Heart right ventricle (tissue), 16 donors: ENCODE measurements at regions not wholly inside any gene's neighbourhood (a gene's known extent, or its start where the extent isn't known, plus 50 kb on each side); places are given as distances from the start of the nearest gene placed in this dataset.

ENCODE experiments used
- ATAC-seq, 8 donors: fragments of 200-7000 bp; cut with Tn5 transposase; one replicate each; pipeline ENCODE4 v1.9.1; 2020; ENCODE audit warnings: mild to moderate bottlenecking in 8 of 8, moderate library complexity in 8 of 8, moderate number of reproducible peaks in 1 of 8
- DNase-seq, 2 donors: peaks; one replicate each; pipeline ENCODE4 v3.0.0-alpha.2; 2020
- H3K27ac ChIP-seq, 10 donors: fragments of 200-600 bp; sonication (generic) in 2 of 10; one replicate each; pipeline versions ENCODE4 v1.5.0 to v1.8.0; 2020 to 2022; ENCODE audit warnings: mild to moderate bottlenecking in 3 of 10
- H3K27me3 ChIP-seq, 7 donors: fragments of 200-600 bp; one replicate each; pipeline ENCODE4 v1.8.0; 2021 to 2022; ENCODE audit warnings: mild to moderate bottlenecking in 2 of 7
- H3K36me3 ChIP-seq, 9 donors: fragments of 200-600 bp; sonication (generic) in 1 of 9; one replicate each; pipeline versions ENCODE4 v1.5.0 to v1.8.0; 2020 to 2022; ENCODE audit warnings: mild to moderate bottlenecking in 2 of 9
- H3K4me1 ChIP-seq, 9 donors: fragments of 200-600 bp; sonication (generic) in 1 of 9; one replicate each; pipeline versions ENCODE4 v1.5.0 to v1.8.0; 2020 to 2022; ENCODE audit warnings: mild to moderate bottlenecking in 4 of 9
- H3K4me3 ChIP-seq, 10 donors: fragments of 200-600 bp; sonication (generic) in 2 of 10; one replicate each; pipeline versions ENCODE4 v1.5.0 to v1.8.0; 2020 to 2022; ENCODE audit warnings: mild to moderate bottlenecking in 7 of 10, moderate library complexity in 2 of 10
- H3K9me3 ChIP-seq, 11 donors: fragments of 200-600 bp in 10 of 11; sonication (generic) in 2 of 11; one replicate each; pipeline versions ENCODE4 v1.5.0 to v1.8.0; 2013 to 2022; ENCODE audit warnings: mild to moderate bottlenecking in 2 of 11, control low read depth in 1 of 11, moderate library complexity in 1 of 11
- CTCF ChIP-seq, 9 donors: fragments of 200-600 bp; sonication (generic) in 2 of 9; IDR thresholded peaks; one replicate each; pipeline versions ENCODE4 v1.5.0 to v1.8.0; 2021 to 2022; ENCODE audit warnings: antibody characterized with exemption in 9 of 9, mild to moderate bottlenecking in 5 of 9, moderate library complexity in 1 of 9
- WGBS, 2 donors: extraction: QIAGEN DNeasy Blood & Tissue Kit; methylation state at CpG; one replicate each; pipeline ENCODE4 v1.1.7; 2013; ENCODE audit warnings: inconsistent platforms in 1 of 2; 5-methylcytosine and 5-hydroxymethylcytosine counted together
- intact Hi-C, 10 donors: fragments of 100-400 bp; cut with DNase I; formaldehyde crosslinking; loops; one replicate each; pipeline versions ENCODE4 v1.11.1 to v1.14.2; 2022
- donor health status: Arrhythmogenic right ventricular cardiomyopathy.
- donor health status: ischemic (EF 13 %, LVEDD 7.1; RV severe dilation, severe dysfunction).
- donor health status: healthy with polysubstance abuse.
- donor health status: DM: no; HTN: yes; CAD: no.
- donor health status: DM: no; HTN: no; CAD: no.
- donor health status: ischemic (EF 25% LVEDD 6.9; RV normal size, moderate dysfunction).
- donor health status: ischemic (EF 25% LVEDD 5.7; RV mildly dilated, moderate dysfunction).
- donor health status: healthy.
- donor health status: DM: yes; HTN: yes; CAD: no.
- donor health status: Ischemic cardiomyopathy.
- donor health status: ischemic (EF 35%, LVEDD 5.7; RV mildly dilated, moderate dysfunction).
- donor health status: nonischemic (EF 11% LVEDD 7.7; RV severe dilation, severe dysfunction).
- donor health status: DM: yes; HTN: yes; CAD: no.
- donor health status: PGD.
- donor health status: ischemic (EF 29% LVEDD 5.4; RV normal size, mild dysfunction).
- donor health status: nonischemic (EF 23%, LVEDD 6.1; RV moderate dilation, normal function).

- peaks cover 0 to 10% (median 0%) of the 10 kb centered on the region in 11 donors for H3K9me3 ChIP-seq
- H3K27ac ChIP-seq: no peak overlapping the region
- H3K36me3 ChIP-seq: no peaks in the 10 kb centered on the region
- intact Hi-C loops: no loop called here
- H3K4me3 ChIP-seq: no peak overlapping the region
- DNase-seq (no peak), ATAC-seq (no peak)
- no peaks in the 10 kb centered on the region for H3K4me1 ChIP-seq
- WGBS, 2 donors: 40 to 70% methylated on average over 5 of the region's 5 CpGs
- H3K27me3 ChIP-seq: peaks cover 0 to 18% (median 9%) of the 10 kb centered on the region in 7 donors
- TF ChIP-seq CTCF (IDR thresholded peaks at IDR 0.05): no peak
Measured at GRCh38 chr21:36583591-36583990, 103.7 kb upstream of the CLDN14 start.

GRCh38 chr21:36584980-36585940 lies 105.3 kb upstream of the CLDN14 start:
- H3K4me3 ChIP-seq: no peak overlapping the region
- intact Hi-C loops: no loop called here

GRCh38 chr21:36587388-36587787 lies 107.5 kb upstream of the CLDN14 start:
- intact Hi-C loops: no loop called here
- DNase-seq (no peak), ATAC-seq (no peak)
- Histone ChIP-seq H3K4me3 (no peak overlapping the region), H3K4me1 (peaks cover 0 to 6% (median 0%) of the 10 kb centered on the region in 9 donors), H3K27ac (no peak overlapping the region), H3K36me3 (no peaks in the 10 kb centered on the region), H3K9me3 (peaks cover 0 to 10% (median 0%) of the 10 kb centered on the region in 11 donors), H3K27me3 (peaks cover 0 to 24% (median 18%) of the 10 kb centered on the region in 7 donors)
- WGBS, 2 donors: 66 to 69% methylated on average over 8 of the region's 8 CpGs
- no peak for TF ChIP-seq CTCF (IDR thresholded peaks at IDR 0.05)

More at GRCh38 chr21:36584980-36585940, 105.3 kb upstream of the CLDN14 start:
- Histone ChIP-seq H3K27me3 (peaks cover 0 to 24% (median 21%) of the 10 kb centered on the region in 7 donors), H3K27ac (no peak overlapping the region), H3K36me3 (no peaks in the 10 kb centered on the region), H3K4me1 (peaks cover 0 to 6% (median 0%) of the 10 kb centered on the region in 9 donors), H3K9me3 (peaks cover 0 to 10% (median 0%) of the 10 kb centered on the region in 11 donors)
- 84 to 89% methylated on average over 6 of the region's 6 CpGs for WGBS, 2 donors
- ATAC-seq (no peak), DNase-seq (no peak)
- no peak for TF ChIP-seq CTCF (IDR thresholded peaks at IDR 0.05)

GRCh38 chr21:36589352-36589971 lies 109.5 kb upstream of the SIM2 start:
- peaks cover 0 to 10% (median 0%) of the 10 kb centered on the region in 11 donors for H3K9me3 ChIP-seq
- 34 to 41% methylated on average over 10 of the region's 10 CpGs for WGBS, 2 donors
- intact Hi-C loops: no loop called here
- peaks cover 0 to 40% (median 18%) of the 10 kb centered on the region in 7 donors for H3K27me3 ChIP-seq
- peaks cover 0 to 6% (median 0%) of the 10 kb centered on the region in 9 donors for H3K4me1 ChIP-seq
- H3K36me3 ChIP-seq: no peaks in the 10 kb centered on the region
- TF ChIP-seq CTCF (IDR thresholded peaks at IDR 0.05): peak in 7 of 9 donors; percentile 25 to 51 (median 41)
- no peak overlapping the region for H3K27ac ChIP-seq
- ATAC-seq (peak in 2 of 8 donors; percentile 44 to 63), DNase-seq (peak; percentile 14 to 30)
- H3K4me3 ChIP-seq: no peak overlapping the region
